ENCODE measurements at regions not wholly inside any gene's neighbourhood (a gene's known extent, or its start where the extent isn't known, plus 50 kb on each side); places are given as distances from the start of the nearest gene placed in this dataset.

DNA sequence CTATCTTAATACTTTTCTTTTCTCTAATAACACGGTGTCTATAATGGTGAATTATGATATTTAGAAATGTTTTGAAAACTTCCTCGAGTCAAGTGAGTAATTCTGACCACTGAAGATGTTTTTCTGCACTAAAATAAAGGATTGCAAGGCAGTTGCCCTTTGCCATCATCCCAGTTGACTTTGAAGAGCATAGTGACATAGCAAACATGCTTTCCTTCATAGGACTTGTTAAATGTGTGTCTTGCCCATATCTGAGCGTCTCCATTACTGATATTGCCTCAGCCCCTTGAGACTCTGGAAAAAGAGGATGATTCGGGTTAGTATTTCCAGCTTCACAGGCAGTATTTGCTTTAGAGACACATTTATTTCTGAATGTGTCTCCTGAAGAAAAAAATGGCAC, 125.2 kb upstream of the MCHR2 start:
- H3K27me3 ChIP-seq (ENCODE audit: low read depth): no peaks in the 10 kb centered on the region
- H3K4me3 ChIP-seq: no peak overlapping the region
- H3K4me1 ChIP-seq: no peaks in the 10 kb centered on the region
- no peaks in the 10 kb centered on the region for H3K9me3 ChIP-seq
- H3K36me3 ChIP-seq: no peaks in the 10 kb centered on the region
- TF ChIP-seq, protein P1, sequence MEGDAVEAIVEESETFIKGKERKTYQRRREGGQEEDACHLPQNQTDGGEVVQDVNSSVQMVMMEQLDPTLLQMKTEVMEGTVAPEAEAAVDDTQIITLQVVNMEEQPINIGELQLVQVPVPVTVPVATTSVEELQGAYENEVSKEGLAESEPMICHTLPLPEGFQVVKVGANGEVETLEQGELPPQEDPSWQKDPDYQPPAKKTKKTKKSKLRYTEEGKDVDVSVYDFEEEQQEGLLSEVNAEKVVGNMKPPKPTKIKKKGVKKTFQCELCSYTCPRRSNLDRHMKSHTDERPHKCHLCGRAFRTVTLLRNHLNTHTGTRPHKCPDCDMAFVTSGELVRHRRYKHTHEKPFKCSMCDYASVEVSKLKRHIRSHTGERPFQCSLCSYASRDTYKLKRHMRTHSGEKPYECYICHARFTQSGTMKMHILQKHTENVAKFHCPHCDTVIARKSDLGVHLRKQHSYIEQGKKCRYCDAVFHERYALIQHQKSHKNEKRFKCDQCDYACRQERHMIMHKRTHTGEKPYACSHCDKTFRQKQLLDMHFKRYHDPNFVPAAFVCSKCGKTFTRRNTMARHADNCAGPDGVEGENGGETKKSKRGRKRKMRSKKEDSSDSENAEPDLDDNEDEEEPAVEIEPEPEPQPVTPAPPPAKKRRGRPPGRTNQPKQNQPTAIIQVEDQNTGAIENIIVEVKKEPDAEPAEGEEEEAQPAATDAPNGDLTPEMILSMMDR (IDR thresholded peaks at IDR 0.05): no peak
- intact Hi-C loops (cut with DNase I): no loop called here
- H3K27ac ChIP-seq: no peak overlapping the region
- ATAC-seq (no peak), DNase-seq (no peak)

DNA sequence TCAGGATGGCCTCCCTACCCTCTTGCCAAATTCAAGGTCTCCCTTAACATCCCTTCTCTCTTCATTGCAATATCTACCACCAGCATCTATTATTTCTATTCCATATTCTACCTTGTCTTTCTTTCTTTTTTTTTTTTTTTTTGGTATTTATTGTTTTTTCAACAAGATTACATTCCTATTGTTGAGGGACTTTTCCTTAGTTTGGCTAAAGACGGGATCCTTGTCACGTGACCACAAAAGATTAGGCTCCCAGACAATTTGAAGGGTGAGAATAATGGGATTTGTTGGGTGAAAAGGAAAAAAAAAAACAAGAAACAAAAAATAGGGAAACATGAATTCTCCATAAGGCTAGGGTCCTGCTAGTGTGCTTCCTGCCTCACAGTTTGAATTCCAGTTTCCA, 124.3 kb upstream of the MCHR2 start:
- ATAC-seq: no peak

DNA sequence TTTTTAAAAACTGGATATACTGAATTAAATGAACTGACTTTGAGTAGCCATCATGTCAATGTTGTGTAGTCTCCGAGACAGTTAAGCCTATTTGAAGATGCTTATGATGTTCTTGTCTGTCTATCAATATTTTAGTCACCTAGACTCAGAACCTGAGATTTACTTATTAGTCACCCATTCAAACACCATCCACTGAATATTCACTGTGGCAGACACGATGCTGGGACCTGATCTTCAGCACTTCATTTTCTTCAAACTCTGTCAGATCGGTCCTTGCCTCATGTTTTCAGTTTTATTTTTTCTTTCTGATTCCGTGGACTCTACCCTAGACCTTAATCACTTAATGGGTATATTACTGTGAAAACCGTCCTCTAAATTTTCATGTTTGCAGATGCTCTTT, 123.7 kb upstream of the MCHR2 start:
- Histone ChIP-seq H3K36me3 (no peaks in the 10 kb centered on the region), H3K9me3 (no peaks in the 10 kb centered on the region), H3K27ac (no peak overlapping the region), H3K4me3 (no peak overlapping the region), H3K27me3 (ENCODE audit: low read depth) (no peaks in the 10 kb centered on the region), H3K4me1 (no peaks in the 10 kb centered on the region)
- intact Hi-C loops (cut with DNase I): loop anchor here (2.0 kb wide), 1 partner anchor 361 kb away; no protein-coding TSS in a partner anchor
- TF ChIP-seq, protein P1 (IDR thresholded peaks at IDR 0.05): no peak
- DNase-seq (no peak), ATAC-seq (no peak)

More for the DNA sequence above, 124.3 kb upstream of the MCHR2 start:
- no peaks in the 10 kb centered on the region for H3K9me3 ChIP-seq
- intact Hi-C loops (cut with DNase I): no loop called here
- H3K27ac ChIP-seq: no peak overlapping the region
- H3K4me3 ChIP-seq: no peak overlapping the region
- TF ChIP-seq, protein P1 (IDR thresholded peaks at IDR 0.05): no peak
- no peaks in the 10 kb centered on the region for H3K27me3 ChIP-seq (ENCODE audit: low read depth)
- no peak for DNase-seq
- H3K4me1 ChIP-seq: no peaks in the 10 kb centered on the region
- H3K36me3 ChIP-seq: no peaks in the 10 kb centered on the region

DNA sequence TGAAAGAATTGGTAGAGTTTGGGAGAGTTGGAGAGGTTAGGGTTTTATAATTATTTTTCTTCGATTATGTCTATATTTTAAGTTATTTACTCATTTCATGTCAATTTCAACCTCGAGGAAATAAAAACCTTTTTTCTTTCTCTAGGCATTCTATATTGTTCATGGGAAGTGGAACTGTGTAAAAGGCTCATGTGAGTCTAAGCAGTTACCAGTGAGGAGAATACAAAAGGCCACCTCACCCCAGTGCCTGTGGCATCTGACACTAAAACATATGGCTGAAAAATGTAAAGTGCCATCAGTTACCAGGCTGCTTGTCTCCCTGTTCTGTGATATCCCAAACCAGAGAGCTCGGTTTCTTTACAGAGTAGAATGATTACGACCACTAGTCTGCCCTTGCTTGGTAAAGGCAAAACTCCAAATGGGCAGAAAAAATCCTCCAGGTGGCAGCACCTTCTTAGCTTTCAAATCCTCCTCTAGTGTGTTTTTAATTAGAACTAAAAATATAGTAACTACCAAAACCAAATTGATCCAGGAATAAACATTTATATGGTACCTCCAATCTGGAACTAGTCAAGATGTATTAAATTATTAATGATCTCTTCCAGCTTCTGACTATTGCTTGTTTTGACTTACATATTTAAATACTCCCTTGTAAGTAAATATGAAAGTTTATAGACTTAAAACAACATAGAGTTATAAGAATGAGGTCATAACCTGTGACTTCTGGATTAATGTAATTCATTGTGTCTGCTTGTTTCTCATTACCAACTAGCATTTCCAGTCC, 122.6 kb upstream of the MCHR2 start:
- Histone ChIP-seq H3K27me3 (ENCODE audit: low read depth) (no peaks in the 10 kb centered on the region), H3K27ac (no peak overlapping the region), H3K4me3 (no peak overlapping the region), H3K36me3 (no peaks in the 10 kb centered on the region), H3K9me3 (no peaks in the 10 kb centered on the region), H3K4me1 (no peaks in the 10 kb centered on the region)
- TF ChIP-seq, protein P1 (IDR thresholded peaks at IDR 0.05): peak; percentile 61
- intact Hi-C loops (cut with DNase I): loop anchor here (2.0 kb wide), 1 partner anchor 362 kb away; no protein-coding TSS in a partner anchor
- ATAC-seq (peak in 1 of 2 donors; percentile 64), DNase-seq (no peak)

DNA sequence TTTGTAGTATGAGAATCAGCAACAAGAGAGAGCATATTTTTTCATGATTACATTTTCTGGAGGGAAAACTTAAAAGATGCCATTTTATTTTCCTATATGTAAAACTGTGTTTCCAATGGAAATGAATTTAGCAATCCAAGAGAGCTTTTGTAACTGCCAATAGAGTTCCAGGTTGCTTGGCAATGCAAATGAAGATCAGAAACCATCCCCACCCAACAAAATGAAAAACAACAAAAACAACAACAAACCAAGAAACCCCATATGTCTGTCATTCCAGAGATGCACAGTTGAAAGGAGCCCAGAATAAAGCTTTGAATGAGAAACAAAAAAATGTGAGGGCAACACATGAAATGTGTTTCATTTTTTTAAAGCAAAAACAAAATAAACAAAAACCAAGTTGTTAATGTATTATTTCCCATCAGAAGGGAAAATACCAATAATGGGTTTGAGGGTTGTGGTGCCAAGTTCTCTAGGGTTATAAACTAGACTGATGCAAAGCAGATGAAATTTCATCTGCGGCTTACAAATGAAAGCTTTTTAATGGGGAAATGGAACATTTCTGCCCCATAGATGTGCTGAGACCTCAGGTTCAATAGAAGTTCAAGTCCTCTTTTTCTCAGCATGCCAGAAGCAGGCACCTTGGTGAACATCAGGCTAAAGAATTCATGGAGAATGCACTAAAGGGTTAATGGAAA, 121.5 kb upstream of the MCHR2 start:
- DNase-seq (no peak), ATAC-seq (no peak)
- H3K4me3 ChIP-seq: no peak overlapping the region
- intact Hi-C loops (cut with DNase I): loop anchor here (2.0 kb wide), 1 partner anchor 363 kb away; no protein-coding TSS in a partner anchor
- H3K27ac ChIP-seq: no peak overlapping the region
- H3K27me3 ChIP-seq (ENCODE audit: low read depth): no peaks in the 10 kb centered on the region
- TF ChIP-seq, protein P1 (IDR thresholded peaks at IDR 0.05): no peak
- H3K4me1 ChIP-seq: no peaks in the 10 kb centered on the region
- no peaks in the 10 kb centered on the region for H3K36me3 ChIP-seq
- no peaks in the 10 kb centered on the region for H3K9me3 ChIP-seq
